HCT116 (cell line): ENCODE measurements at regions not wholly inside any gene's neighbourhood (a gene's known extent, or its start where the extent isn't known, plus 50 kb on each side); places are given as distances from the start of the nearest gene placed in this dataset.
"Not testable (repeated sequence)": the region's sequence is repeated elsewhere in the genome, so short reads cannot be mapped to it uniquely, and the experiment has no call there.

Experiments
- ATF3 ChIP-seq: IDR thresholded peaks from 2 replicates; pipeline ENCODE4 v1.6.1; 2012
- CEBPB ChIP-seq: IDR thresholded peaks from 2 replicates; pipeline ENCODE4 v1.6.1; 2012; ENCODE audit warnings: low read depth
- ELF1 ChIP-seq: IDR thresholded peaks from 2 replicates; pipeline ENCODE4 v1.6.1; 2012; ENCODE audit warnings: low read depth, borderline replicate concordance
- EZH2 ChIP-seq: fragments of 200-600 bp; sonication (generic); IDR thresholded peaks from 2 replicates; pipeline ENCODE4 v1.6.1; 2017; ENCODE audit warnings: antibody characterized with exemption, mixed run types
- EZH2phosphoT487 ChIP-seq: fragments of 200-600 bp; IDR thresholded peaks from 2 replicates; pipeline ENCODE4 v1.6.1; 2018; ENCODE audit warnings: antibody characterized with exemption, borderline replicate concordance
- JUND ChIP-seq: IDR thresholded peaks from 2 replicates; pipeline ENCODE4 v1.6.1; 2012
- POLR2A ChIP-seq: IDR thresholded peaks from 2 replicates; pipeline ENCODE4 v1.7.0; 2011; ENCODE audit warnings: borderline replicate concordance; ENCODE audit not compliant: insufficient read depth, insufficient read length; ENCODE audit errors: extremely low read depth
- REST ChIP-seq: IDR thresholded peaks from 2 replicates; pipeline ENCODE4 v1.6.1; 2012; ENCODE audit warnings: low read depth
- SIN3A ChIP-seq: IDR thresholded peaks from 2 replicates; pipeline ENCODE4 v1.6.1; 2012; ENCODE audit warnings: low read depth
- TCF7L2 ChIP-seq: IDR thresholded peaks from 2 replicates; pipeline ENCODE4 v1.7.0; 2011; ENCODE audit warnings: borderline replicate concordance, inconsistent platforms; ENCODE audit not compliant: insufficient read depth, insufficient read length; ENCODE audit errors: extremely low read depth
- YY1 ChIP-seq: IDR thresholded peaks from 2 replicates; pipeline ENCODE4 v1.6.1; 2011; ENCODE audit warnings: low read length, low read depth, moderate library complexity, mild to moderate bottlenecking; ENCODE audit not compliant: insufficient replicate concordance; ENCODE audit errors: extremely low read depth
- ZFX ChIP-seq: fragments of 450-650 bp; IDR thresholded peaks from 2 replicates; pipeline ENCODE4 v1.6.1; 2017
- TF ChIP-seq, protein P1 (sequence below), 3 experiments: fragments of 200-600 bp in 1 of 3; sonication (generic) in 1 of 3; IDR thresholded peaks in 2 of 3; conservative IDR thresholded peaks in 1 of 3; 2 replicates each; pipeline ENCODE4 v1.5.1; 2012 to 2017; ENCODE audit warnings: low read depth in 2 of 3, low read length in 2 of 3, antibody characterized with exemption in 1 of 3, borderline replicate concordance in 1 of 3, control low read depth in 1 of 3, mild to moderate bottlenecking in 1 of 3, mixed read lengths in 1 of 3, mixed run types in 1 of 3, moderate library complexity in 1 of 3; ENCODE audit not compliant: insufficient read depth in 1 of 3

DNA sequence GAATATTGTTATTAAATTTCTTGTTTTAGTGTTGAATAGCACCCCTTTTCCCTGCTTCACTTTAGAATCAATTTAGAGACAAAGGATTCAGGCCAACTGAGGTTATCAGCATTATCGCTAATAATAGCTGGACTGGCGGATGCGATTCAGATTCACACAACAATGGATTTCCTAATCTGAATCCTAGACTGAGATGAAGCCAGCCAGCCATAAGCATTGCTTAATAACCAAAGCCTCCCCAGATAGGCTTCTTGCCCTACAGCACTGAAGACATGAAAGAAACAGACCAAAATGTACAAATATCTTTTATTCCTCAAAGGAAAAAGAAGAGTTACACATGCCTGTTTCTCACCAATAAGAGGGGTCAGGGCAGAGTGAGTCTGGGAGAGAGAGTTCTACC is 94.0 kb upstream of the FBXO28 start:
- TF ChIP-seq, protein P1, sequence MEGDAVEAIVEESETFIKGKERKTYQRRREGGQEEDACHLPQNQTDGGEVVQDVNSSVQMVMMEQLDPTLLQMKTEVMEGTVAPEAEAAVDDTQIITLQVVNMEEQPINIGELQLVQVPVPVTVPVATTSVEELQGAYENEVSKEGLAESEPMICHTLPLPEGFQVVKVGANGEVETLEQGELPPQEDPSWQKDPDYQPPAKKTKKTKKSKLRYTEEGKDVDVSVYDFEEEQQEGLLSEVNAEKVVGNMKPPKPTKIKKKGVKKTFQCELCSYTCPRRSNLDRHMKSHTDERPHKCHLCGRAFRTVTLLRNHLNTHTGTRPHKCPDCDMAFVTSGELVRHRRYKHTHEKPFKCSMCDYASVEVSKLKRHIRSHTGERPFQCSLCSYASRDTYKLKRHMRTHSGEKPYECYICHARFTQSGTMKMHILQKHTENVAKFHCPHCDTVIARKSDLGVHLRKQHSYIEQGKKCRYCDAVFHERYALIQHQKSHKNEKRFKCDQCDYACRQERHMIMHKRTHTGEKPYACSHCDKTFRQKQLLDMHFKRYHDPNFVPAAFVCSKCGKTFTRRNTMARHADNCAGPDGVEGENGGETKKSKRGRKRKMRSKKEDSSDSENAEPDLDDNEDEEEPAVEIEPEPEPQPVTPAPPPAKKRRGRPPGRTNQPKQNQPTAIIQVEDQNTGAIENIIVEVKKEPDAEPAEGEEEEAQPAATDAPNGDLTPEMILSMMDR (IDR thresholded peaks at IDR 0.05 in 2 of 3, conservative IDR thresholded peaks at IDR 0.05 in 1 of 3; ENCODE audit: borderline replicate concordance in 1 of 3, insufficient read depth in 1 of 3, low read depth in 2 of 3, low read length in 2 of 3): not testable (repeated sequence)
- TF ChIP-seq ELF1, TCF7L2, EZH2, YY1, CEBPB, JUND, EZH2phosphoT487, POLR2A, REST, SIN3A, ATF3, ZFX: not testable (repeated sequence)
